Activated T-cell treated with anti-CD3 and anti-CD28 coated beads for 1 hour (primary cell): ENCODE measurements at regions not wholly inside any gene's neighbourhood (a gene's known extent, or its start where the extent isn't known, plus 50 kb on each side); places are given as distances from the start of the nearest gene placed in this dataset.

ENCODE experiments used
- DNase-seq: peaks from one replicate; pipeline ENCODE4 v3.0.0-alpha.2; 2020; ENCODE audit warnings: low read depth

- DNase-seq, result no peak
These were observed 326.5 kb upstream of the GBE1 start for GRCh38 chr3:82087958-82088357.

- DNase-seq, result no peak
These were observed 324.5 kb upstream of the GBE1 start for GRCh38 chr3:82085851-82086475.

- DNase-seq, result no peak
These were observed 323.9 kb upstream of the GBE1 start for GRCh38 chr3:82085356-82085755.

- DNase-seq, result no peak
These were observed 323.4 kb upstream of the GBE1 start for GRCh38 chr3:82084824-82085223.

- no peak for DNase-seq
These were observed 321.4 kb upstream of the GBE1 start for GRCh38 chr3:82082796-82083195.

- no peak for DNase-seq
These were observed 319.9 kb upstream of the GBE1 start for GRCh38 chr3:82081351-82081750.

GRCh38 chr3:82080792-82081191, 319.3 kb upstream of the GBE1 start:
- no peak for DNase-seq

- no peak for DNase-seq
These were observed 318.8 kb upstream of the GBE1 start for GRCh38 chr3:82080261-82080660.

- no peak for DNase-seq
These were observed 318.0 kb upstream of the GBE1 start for GRCh38 chr3:82079335-82079890.

GRCh38 chr3:82078246-82078645, 316.8 kb upstream of the GBE1 start:
- DNase-seq, result no peak

GRCh38 chr3:82067420-82067819, 306.0 kb upstream of the GBE1 start:
- DNase-seq, result no peak

GRCh38 chr3:82058809-82059208, 297.4 kb upstream of the GBE1 start:
- no peak for DNase-seq

GRCh38 chr3:82055792-82056191, 294.3 kb upstream of the GBE1 start:
- DNase-seq, result no peak

- DNase-seq, result no peak
These were observed 293.4 kb upstream of the GBE1 start for GRCh38 chr3:82054849-82055248.

- DNase-seq, result no peak
These were observed 291.8 kb upstream of the GBE1 start for GRCh38 chr3:82053236-82053635.

GRCh38 chr3:82050382-82050781, 288.9 kb upstream of the GBE1 start:
- DNase-seq, result no peak

GRCh38 chr3:82048711-82049110, 287.3 kb upstream of the GBE1 start:
- DNase-seq, result no peak

- DNase-seq, result no peak
These were observed 283.7 kb upstream of the GBE1 start for GRCh38 chr3:82044930-82045705.

- no peak for DNase-seq
These were observed 277.1 kb upstream of the GBE1 start for GRCh38 chr3:82038556-82038955.

- no peak for DNase-seq
These were observed 271.7 kb upstream of the GBE1 start for GRCh38 chr3:82033186-82033585.

- DNase-seq, result no peak
These were observed 270.2 kb upstream of the GBE1 start for GRCh38 chr3:82031596-82031995.

GRCh38 chr3:82030916-82031315, 269.5 kb upstream of the GBE1 start:
- no peak for DNase-seq

- DNase-seq, result no peak
These were observed 261.4 kb upstream of the GBE1 start for GRCh38 chr3:82022836-82023235.

- no peak for DNase-seq
These were observed 258.8 kb upstream of the GBE1 start for GRCh38 chr3:82020282-82020681.
